HT1080 (cell line): ENCODE measurements at regions not wholly inside any gene's neighbourhood (a gene's known extent, or its start where the extent isn't known, plus 50 kb on each side); places are given as distances from the start of the nearest gene placed in this dataset.
A peak's percentile ranks its signal among the peaks of the same experiment; 100 is the strongest.
"Not testable (repeated sequence)": the region's sequence is repeated elsewhere in the genome, so short reads cannot be mapped to it uniquely, and the experiment has no call there.

Source experiments
- DNase-seq: peaks from one replicate; pipeline ENCODE4 v3.0.0-alpha.2; 2015; ENCODE audit warnings: low read depth

GRCh38 chr6:121635355-121635754, 199.9 kb downstream of the GJA1 start:
- DNase-seq: no peak

- not testable (repeated sequence) for DNase-seq
These were observed 200.8 kb downstream of the GJA1 start for GRCh38 chr6:121636217-121636616.

DNA sequence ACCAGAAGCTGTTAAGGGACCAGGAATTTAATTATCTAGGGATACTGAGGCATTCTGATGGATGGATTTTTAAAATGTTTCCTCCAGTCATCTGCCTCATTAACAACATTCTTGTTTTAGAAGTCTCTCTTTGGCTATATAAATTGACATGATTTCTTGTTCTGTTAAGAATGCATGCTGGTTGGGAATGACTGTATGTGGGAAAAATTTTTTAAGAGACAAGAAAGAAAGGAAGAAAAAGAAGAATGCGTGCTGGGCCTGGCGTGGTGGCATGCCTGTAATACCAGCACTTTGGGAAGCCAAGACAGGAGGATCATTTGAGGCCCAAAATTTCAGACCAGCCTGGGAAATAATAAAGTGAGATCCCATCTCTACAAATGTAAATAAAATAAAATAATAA, 203.6 kb downstream of the GJA1 start:
- DNase-seq: no peak

GRCh38 chr6:121641158-121641557, 205.7 kb downstream of the GJA1 start:
- DNase-seq: no peak

- DNase-seq: peak; percentile 80
These were observed 209.8 kb downstream of the GJA1 start for GRCh38 chr6:121645100-121645745.

DNA sequence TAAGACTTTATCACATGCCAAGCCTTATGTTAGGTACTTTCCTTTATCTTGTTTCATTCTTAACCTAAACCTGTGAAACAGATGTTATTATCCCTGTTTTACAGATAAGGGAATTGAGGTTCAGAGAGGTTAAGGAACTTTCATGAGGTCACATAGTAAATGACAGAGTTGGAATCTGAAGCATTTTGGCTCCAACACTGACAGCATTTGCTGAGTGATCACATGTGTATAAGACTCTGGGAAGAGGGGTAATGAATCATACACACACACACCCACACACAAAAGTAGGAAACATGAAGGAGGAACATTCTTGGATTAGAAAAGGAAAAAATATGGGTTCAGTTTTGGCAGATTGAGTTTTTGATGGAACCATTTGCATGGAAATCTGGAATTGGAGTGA, 212.5 kb downstream of the GJA1 start:
- DNase-seq: peak; percentile 25

DNA sequence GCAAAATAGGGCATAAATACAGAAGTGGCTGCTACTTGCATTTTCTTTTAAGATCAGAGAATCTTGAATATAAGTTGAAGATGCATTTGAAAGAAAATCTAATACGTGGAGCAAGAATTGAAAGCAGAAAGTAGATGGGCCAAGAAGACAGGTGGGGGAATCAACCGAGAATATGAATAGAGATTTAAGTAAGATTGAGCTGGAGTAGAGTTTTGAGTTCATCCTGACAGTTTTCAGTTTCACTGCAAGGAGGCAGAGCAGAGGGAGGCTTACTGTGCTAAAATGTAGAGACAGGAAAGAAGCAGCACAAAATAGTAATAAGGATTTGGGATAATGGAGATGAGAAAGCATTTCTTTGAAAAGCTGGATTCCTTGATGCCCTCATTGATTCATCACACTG, 214.5 kb downstream of the GJA1 start:
- no peak for DNase-seq

- DNase-seq: peak; percentile 33
These were observed 216.0 kb downstream of the GJA1 start for GRCh38 chr6:121651420-121651819.

- DNase-seq: peak; percentile 15
These were observed 216.8 kb downstream of the GJA1 start for GRCh38 chr6:121652223-121652622.

DNA sequence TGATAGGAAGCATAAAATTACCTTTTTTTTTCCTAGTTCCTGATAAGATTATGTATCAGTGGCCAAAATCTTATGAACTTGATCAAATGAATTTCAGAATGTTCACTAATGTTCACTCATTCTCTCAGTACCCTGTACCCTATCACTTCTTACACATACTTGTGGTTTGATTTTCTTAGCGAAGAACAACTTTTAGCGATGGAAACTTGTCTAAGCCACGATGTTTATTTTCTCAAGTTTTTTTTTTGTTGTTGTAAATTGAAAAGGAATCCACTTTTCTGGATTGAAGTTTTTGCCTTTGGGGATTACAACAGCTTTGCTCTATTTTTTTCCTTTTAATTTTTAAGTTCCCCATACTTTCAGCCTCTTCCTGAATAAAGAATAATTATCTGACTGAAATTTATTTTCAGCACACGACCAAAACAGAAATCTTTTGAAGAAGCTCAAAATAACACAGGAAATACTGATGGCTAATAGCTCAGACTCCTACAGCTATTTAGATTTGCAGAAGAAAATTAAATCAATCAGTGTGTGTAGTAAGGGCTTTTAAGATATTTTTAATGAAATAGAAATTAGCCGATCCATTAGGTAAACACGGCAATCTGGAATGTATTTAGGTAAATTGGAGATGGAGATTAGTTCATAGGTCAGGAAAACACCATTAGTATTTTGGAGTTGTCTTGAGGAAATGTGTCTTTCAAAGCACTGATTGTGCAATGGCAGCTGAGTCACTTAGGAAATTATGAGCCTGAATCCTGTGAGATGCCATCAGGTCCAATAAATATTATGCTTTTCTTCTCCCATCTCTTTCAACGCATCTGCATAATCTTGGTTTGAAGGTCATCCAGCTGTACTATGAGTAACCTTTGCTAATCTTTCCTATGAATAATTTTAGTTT, 217.5 kb downstream of the GJA1 start:
- peak; percentile 74 for DNase-seq

DNA sequence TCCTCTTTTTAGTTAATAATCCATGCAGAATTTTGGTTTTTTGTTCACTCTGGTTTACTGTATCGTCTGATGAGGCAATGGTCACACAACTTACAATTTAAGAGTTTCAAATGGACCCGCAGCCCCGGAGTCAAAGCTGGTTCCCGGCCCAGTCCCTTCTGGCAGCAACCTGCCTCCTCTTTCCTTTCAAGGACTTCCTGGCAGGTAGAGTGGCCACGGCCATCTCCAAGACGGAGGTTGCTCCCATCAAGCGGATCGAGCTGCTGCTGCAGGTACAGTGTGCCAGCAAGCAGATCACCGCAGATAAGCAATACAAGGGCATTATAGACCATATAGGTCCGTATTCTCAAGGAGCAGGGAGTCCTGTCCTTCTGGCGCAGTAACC, 218.2 kb downstream of the GJA1 start:
- DNase-seq: no peak

DNA sequence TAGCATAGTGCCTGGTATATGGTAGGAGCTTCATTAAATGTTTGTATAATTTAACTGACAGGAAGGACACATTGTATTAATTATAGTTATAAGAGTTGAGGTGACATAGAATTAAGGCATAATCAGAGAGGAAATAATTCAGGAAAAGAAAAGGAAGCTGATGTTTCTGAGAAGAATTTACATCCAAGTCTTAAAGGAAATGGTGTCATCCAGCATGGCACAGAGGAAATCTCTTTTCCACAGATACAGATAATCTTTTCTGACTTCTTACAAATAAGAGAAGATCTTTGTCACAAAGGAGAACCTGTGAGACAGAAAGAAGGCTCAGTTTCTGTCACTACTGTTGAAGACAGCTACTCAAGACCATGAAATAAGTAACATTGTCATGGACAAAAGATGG, 222.5 kb downstream of the GJA1 start:
- DNase-seq: no peak

DNA sequence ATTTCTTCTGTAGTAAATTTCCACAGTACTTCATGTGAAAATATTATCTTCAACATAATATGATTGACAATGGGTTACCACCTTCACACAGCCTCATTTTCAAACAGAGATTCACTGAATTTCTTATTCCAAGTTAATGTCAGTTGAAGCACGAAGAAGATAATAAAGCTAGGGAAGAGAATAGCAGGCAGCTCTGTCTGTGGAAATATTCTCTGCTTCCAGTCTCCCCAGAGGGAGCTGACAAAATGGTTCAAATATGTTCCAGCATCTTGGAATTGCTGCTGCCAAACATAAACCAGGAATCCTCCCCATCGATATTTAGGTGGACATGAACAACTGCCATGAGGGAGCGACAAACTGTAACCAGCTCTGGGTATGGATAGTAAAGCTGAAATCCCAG, 224.8 kb downstream of the GJA1 start:
- DNase-seq: no peak

- DNase-seq: no peak
These were observed 227.9 kb downstream of the GJA1 start for GRCh38 chr6:121663292-121663810.

- no peak for DNase-seq
These were observed 228.7 kb downstream of the GJA1 start for GRCh38 chr6:121664158-121664557.

- DNase-seq: peak; percentile 83
These were observed 231.4 kb downstream of the GJA1 start for GRCh38 chr6:121666814-121667213.

- no peak for DNase-seq
These were observed 232.8 kb downstream of the GJA1 start for GRCh38 chr6:121668259-121668658.

DNA sequence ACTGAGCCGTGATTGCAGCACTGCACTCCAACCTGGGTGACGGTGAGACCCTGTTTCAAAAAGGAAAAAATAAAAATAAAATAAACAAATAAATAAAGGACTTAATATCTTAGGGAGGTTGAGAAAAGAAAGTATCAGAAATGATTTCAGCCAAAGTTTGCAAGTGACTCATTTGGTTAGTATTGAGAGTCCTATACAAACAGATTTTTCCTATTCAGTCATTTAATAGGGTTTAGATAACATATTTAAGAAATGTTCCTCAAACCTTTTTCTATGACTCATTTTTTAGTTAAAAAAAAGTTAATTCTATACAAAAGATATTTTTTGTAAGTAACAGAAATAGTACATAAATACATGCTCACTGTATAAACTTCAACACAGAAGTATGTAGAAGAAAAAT, 235.1 kb downstream of the GJA1 start:
- DNase-seq: no peak

- DNase-seq: no peak
These were observed 242.1 kb downstream of the GJA1 start for GRCh38 chr6:121677571-121677970.

DNA sequence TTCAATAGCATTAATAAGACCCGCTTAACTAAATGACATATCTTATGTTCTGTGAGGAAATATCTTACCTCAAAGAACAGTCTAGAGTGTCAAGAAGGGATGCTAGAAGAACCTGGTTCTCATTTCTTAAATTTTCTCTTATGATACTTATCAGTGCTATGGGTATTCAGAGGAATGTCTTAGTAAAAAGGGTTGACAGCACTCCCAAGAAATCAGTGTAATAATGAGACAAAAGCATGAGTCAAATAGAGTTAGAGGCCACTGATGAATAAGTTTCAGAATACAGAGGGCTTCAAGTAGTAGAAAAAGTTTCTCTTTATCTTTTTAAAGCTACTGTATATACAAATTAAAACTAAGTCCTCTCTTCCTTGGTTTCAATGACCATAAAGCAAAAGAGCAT, 242.8 kb downstream of the GJA1 start:
- no peak for DNase-seq

DNA sequence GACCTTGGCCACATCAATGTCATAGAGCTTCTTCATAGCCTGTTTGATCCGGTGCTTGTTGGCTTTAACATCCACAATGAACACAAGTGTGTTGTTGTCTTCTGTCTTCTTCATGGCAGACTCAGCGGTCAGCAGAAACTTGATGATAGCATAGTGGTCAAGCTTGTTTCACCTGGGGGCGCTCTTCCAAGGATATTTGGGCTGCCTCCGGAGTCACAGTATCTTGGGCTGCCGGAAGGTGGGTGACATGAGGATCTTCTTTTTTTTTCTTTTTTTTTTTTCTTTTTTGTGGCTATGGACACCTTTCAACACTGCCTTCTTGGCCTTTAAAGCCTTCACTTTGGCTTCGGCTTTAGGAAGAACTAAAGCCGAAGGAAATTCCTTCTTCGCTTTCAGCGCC, 244.6 kb downstream of the GJA1 start:
- DNase-seq: no peak

DNA sequence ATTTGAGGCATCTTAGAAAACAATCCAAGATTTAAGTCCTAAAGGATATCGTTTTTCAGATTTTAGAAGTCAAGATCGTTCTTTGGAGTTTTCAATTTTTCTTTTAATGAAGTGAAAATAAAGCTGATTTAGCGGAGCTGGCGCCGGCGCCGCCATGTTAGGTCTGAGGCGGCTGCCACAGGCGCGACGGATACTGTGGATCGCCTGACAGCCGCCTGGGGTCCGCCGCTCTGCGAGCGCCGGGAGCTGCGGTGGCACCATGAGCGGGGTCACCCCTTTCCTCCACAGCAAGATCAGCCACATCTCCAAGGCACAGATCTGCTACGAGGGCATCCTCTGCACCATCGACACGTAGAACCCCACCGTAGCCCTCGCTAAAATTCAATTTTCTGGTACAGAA, 247.2 kb downstream of the GJA1 start:
- no peak for DNase-seq

GRCh38 chr6:121685806-121686205, 250.4 kb downstream of the GJA1 start:
- not testable (repeated sequence) for DNase-seq
